ENCODE measurements at regions not wholly inside any gene's neighbourhood (a gene's known extent, or its start where the extent isn't known, plus 50 kb on each side); places are given as distances from the start of the nearest gene placed in this dataset.

GRCh38 chr18:6661692-6662415, 67.7 kb upstream of the ARHGAP28 start (continued):
- no peak for TF ChIP-seq CHD7 (IDR thresholded peaks at IDR 0.05; ENCODE audit: insufficient replicate concordance, low read length)
- no peak for TF ChIP-seq ATF2 (IDR thresholded peaks at IDR 0.05; ENCODE audit: low read length)
- TF ChIP-seq FOSL1 (IDR thresholded peaks at IDR 0.05; ENCODE audit: insufficient read depth, low read depth, low read length), result no peak
- TF ChIP-seq POLR2A (IDR thresholded peaks at IDR 0.05; ENCODE audit: control extremely low read depth in 1 of 2, low read depth in 2 of 2, low read length in 2 of 2), result no peak
- TF ChIP-seq NANOG (IDR thresholded peaks at IDR 0.05; ENCODE audit: insufficient read depth, low read depth, low read length, poor library complexity, severe bottlenecking), result no peak
- no peak for TF ChIP-seq SIN3A (conservative IDR thresholded peaks at IDR 0.05 in 1 of 2, IDR thresholded peaks at IDR 0.05 in 1 of 2; ENCODE audit: low read depth in 1 of 2, low read length in 2 of 2)
- TF ChIP-seq CHD2 (IDR thresholded peaks at IDR 0.05; ENCODE audit: low read length), result no peak
- TF ChIP-seq BCL11A (IDR thresholded peaks at IDR 0.05; ENCODE audit: low read depth in 2 of 2, low read length in 2 of 2), result no peak
- no peak for TF ChIP-seq PHF8 (conservative IDR thresholded peaks at IDR 0.05; ENCODE audit: low read depth, low read length)
